ENCODE measurements at regions not wholly inside any gene's neighbourhood (a gene's known extent, or its start where the extent isn't known, plus 50 kb on each side); places are given as distances from the start of the nearest gene placed in this dataset.

DNA sequence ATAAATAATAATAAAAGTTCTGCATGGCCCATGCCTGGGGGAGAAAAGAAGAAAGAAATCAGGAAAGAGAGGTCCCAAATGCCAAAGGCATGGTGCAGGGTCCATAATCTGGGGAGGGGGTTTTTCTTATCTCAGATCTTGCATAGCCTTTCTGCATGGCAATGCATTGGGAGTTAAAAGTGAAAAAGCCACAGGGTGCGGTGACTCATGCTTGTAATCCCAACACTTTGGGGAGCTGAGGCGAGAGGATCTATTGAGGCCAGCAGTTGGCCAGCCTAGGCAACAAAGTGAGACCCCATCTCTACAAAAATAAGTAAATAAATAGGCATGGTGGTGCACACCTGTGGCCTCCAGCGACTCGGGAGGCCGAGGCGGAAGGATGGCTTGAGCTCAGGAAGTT lies 76.8 kb upstream of the GATA2 start:
- DNase-seq = no peak

DNA sequence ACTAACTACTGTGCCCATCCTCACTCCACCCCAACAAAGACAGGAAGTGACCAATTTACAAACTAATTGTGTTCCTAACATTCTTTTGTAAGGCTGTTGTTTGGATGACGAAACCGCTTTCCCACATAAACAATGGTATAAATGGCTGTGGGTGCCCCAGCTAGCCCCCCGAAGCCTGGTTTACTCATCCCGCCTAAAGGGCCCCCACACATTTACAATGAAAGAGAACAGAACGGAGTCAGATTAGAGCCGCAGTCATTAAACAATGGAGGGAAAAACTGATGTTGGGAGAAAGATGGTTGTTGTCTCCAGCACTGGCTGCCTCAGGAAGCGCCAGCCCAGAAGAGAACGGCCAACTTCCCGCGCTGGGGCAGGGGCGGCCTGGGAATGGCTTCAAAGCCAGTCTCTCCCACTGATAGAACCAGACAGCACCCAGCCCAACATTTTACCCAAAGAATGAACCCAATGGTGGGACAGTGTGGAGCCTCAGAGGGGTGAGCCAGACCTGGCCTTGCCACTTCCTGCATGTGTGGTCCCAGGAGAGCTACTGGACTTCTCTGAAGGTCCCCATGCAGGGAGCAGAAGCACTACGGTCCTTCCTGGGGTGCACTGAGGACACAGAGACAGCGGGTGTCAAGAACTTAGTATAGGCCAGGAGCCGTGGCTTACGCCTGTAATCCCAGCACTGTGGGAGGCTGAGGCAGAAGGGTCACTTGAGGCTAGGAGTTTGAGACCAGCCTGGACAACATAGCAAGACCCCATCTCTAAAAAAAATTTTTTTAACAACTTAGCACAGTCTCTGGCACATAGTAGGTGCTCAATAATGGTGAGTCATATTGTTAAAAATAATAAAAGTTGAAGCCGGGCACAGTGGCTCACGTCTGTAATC lies 75.8 kb upstream of the GATA2 start:
- DNase-seq = no peak

DNA sequence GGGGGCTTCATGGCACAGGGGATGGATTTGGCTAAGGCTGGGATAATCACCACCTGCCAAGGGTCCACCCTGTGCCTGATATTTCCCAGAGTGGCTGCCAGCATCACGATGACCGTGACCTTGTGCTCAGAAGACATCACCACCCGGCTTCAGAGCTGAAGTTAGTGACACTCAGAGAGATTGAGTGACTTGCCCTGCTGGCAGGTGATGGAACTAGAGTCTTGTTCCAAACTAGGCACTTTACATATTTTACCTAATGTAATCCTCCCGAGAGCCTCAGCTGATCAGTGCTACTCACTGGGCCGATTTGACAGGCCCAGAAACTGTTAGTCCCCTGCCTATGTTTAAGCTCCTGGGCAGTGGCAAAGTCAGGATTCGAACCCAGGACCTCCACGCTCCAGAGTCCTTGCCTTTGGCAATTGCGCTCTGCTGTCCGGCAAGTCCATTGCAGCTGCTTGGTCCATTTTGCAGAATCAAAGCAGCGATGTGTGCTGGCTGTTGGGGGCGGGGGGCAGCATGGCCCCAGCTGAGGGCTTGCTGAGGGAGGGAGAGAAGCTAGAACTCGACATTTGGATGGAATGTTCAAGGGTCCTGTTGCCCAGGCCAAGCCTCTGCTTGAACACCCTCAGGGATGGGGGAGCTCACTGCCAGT lies 74.8 kb upstream of the GATA2 start:
- no peak for DNase-seq

DNA sequence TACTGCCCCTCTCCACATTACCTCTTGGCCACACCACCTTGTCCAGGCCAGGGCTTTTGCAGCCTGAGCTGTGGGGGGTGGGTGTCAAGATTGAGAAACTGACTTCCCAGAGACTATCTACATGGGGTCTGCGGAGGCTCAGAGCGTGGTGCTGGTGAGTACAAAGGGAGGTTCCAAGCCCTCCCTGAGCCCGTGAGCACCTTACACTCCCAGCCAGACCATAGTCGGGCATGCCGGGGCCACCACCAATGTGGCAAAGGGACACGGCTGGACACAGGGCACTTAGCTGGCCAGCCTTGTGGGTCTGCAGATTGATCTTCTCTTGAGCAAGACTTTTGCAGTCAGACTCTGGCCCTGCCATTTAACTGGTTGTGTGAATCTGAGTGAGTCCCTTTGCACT lies 74.1 kb upstream of the GATA2 start:
- DNase-seq = no peak

DNA sequence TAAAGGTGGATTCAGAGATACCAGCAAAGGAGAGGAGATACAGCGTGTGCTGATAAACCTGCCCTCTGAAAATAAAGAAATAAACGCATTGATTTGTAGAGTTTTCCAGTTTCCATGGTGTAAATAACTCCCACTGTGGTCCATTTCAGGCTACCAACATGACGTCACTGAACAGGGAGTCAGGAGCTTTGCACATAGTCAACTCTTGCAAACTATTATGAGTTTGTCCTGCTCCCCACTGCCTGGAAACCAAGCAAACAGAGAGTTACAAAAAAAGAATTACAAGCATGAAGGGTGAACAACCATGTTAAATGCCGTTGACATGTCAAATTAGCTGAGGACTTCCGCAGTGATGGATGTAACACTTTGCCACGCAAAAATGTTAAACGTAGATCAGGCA lies 70.4 kb upstream of the GATA2 start:
- no peak for DNase-seq

DNA sequence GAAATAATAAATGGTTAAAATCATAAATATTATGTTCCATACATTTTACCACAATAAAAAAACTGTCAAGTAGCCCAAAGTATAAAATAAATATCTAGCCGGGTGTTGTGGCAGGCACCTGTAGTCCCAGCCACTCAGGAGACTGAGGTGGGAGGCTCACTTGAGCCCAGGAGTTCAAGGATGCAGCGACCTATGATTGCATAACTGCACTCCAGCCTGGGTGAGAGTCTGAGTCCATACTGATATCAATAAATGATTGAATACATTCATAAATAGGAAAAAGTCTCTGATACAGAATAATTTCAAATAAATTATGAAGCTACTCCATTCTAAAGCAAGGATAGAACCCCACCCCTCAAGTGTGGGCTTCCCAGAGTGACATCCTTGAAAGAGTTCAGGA lies 68.5 kb upstream of the GATA2 start:
- no peak for DNase-seq

DNA sequence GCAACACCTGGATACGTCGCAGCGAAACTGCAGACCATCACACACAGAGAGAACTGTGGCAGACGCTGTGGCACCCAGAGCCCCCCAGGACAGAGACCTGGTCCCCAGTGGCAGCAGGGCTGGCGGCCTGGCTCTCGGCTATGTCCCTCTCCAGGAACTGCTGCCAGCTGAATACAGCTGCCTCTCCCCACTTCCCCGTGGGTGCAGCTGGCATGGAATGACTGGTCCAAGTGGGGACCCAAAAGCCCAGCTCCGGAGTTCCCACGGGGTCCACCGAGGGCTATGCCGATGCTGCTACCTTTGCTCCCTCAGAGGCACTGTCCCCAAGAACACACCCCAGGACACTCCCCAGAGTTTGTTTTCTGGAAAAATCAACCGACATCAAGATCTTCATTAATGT lies 67.8 kb upstream of the GATA2 start:
- no peak for DNase-seq

DNA sequence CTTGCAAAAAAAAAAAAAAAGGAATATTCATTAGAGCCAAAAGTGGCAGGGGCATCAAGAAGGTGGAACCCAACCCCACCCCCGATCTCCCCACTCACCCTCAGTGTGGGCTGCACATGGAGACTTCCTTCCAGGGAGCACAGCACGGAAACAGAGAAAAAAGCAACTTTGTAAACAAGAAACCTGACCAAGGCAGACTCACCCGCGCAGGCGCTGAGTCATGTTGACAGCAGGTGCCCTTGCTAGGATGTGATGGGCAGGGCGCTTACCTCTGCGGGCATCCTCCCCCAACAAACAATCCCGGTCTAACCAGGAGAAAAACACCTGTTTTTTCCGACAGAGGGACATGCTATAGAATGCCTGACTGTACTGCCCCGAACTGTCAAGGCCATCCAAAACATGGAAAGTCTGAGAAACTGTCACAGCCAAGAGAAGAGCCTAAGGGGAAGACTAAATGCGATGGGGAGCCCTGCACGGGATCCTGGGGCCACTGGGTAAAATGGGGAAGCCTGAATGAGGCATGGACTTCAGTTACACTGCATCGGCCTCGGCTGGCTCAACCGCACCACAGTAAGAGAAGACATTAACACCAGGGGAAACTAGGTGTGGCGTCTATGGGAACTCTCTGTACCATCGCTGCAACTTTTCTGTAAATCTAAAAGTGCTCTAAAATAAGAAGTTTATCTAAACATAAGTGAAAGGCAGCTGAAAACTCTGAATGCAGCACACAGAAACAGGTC lies 66.7 kb upstream of the GATA2 start:
- peak; percentile 64 for DNase-seq

DNA sequence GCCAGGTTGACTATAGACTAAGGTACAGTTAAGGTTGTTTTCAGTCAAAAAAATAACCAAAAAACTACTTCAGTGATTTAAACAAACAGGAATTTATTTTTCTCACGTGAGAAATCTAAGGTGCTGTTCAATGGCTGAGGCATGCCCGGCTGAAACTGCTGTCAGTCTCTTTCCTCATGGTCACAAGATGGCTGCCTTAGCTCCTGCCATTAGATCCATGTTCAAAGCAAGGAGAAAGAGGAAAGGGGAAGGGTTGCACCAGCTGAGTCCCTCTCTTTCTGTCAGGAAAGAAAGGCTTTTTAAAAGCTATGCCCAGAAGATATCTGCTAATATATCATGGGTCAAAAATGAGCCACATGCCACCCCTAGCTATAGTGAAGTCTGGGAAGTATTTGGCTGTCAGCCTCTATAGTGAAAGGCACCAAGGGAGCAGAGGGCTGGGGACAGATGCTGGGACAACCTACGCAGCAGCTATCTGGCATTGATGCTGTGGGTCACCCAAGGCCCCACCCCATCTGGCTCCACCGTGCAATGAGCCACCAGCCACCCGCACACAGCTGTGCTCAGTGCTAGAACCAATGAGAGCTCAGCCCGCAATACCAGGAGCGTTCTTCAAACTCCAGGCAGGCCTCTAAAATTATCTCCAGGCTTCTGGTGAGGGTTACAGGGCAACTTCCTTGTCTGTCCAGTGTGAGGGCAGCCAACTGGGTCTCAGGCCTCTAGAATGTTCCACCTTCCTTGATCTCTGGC lies 64.7 kb upstream of the GATA2 start:
- DNase-seq = no peak

DNA sequence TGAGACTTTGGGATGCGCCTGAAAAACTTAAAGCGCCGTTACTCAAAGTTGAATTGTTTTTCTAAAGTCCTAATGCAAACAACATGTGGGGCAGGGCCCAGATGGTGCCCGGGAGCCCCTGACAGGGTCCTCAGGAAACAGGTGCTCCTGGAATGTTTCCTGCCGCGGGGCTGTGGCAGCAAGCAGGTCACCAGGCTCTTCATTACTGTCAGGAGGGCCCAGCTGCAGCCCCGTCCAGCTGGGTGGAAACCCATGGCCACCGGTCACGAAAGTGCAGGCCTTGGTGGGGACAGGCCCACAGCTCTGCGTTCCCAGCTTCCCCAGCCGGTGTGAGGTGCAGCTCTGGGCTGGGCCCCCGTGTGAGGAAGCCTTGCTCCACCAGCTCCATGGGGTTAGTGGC lies 63.9 kb upstream of the GATA2 start:
- peak; percentile 24 for DNase-seq

DNA sequence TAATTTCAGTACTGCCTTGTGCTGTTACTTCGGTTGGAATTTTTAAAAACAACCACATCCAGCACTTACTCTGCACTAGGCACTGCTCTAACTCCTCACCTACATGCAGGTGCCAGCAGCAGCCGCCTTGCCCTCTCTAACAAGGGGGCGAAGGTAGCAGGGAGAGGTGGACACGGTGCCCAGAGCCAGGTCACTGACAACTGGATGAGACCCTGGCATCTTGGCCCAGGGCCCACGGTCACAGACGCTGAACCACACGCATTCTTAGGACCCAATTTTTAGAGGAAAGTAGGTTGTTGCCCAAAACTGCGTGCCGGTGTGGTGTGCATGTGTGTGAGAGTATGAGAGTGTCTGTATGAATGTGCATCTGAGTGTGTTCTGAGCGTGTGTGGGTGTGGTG lies 63.4 kb upstream of the GATA2 start:
- no peak for DNase-seq

DNA sequence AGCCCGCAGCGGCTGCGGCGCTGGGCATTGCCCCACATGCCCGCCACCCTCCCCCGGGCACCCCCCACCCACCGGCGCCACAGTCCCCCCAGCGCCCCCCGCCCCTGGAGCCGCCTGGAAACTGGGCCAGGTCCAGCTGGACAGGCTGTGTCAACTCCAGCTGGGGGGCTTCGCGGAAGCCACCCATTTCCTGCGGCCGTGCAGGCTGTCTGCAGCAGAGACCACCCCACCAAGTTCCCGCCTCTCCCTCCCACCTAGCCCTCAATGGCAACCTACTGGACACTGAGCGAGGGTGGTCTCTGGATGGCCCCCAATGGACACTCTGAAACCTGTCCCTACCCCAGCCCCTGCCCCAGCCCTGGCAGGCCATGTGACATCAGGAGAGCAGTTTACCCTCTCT lies 62.8 kb upstream of the GATA2 start:
- DNase-seq = no peak

DNA sequence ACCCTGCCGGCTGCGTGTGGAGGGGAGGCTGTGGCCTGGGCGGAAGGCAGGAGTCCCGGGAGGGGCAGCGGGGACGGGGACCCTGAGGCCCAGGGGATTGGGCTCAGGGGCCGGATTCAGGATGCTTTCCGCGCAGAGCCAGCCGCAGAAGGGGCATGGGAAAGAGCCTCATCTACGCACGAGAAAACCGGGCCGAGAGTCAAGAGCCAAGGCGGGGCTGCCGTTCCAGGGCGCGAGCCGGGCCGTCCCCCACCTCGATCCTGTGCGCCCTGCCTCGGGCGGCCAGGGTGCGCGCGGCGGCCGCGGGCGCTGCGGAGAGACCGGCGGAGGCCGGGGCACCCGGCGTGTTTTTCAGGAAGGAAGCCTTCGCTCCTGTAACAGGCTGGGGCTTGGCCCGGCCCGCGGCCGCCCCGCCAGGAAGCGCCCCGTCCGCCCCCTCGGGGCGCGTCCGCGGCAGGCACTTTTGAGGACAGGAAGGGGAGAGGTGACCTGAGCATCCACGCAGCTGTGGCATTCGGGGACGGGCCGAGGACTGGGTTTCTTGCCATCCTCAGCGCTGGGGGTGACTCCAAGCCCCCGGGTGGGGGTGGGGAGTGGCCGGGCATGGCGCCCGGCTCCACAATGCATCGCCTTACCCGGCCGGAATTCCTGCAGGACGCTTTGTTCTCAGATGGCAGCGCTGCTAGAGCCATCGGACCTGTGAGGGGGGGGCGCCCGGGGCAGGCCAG lies 62.3 kb upstream of the GATA2 start:
- DNase-seq = no peak

DNA sequence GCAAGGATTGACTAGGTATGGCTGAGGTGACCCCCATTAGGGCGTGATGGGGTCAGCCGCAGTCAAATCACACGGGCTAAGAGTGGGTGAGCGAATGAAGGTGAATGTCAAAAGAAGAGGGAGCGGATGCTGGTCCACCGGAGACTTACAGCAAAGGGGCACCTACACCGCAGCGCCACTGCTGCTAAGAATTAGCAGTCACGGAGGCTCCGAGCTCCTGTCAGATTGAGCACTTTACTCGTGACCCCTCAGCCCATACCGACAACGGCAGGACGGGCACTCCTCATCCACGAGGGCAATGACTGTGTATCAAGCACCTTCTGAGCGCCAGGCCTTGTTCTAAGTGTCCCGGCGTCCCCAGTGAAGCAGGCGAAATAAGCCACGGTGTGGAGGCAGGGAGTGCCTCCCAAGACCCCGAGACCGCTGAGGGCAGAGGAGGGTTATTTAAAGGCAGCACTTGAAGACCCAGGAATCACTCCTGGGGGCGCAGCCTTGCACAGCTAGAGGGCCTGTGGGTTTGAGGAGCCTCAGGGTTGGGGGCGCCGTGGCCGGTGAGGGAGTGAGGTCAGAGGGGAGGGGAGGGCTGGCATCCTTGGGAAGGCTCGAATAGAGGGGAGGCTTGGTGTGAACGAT lies 61.6 kb upstream of the GATA2 start:
- DNase-seq = no peak

DNA sequence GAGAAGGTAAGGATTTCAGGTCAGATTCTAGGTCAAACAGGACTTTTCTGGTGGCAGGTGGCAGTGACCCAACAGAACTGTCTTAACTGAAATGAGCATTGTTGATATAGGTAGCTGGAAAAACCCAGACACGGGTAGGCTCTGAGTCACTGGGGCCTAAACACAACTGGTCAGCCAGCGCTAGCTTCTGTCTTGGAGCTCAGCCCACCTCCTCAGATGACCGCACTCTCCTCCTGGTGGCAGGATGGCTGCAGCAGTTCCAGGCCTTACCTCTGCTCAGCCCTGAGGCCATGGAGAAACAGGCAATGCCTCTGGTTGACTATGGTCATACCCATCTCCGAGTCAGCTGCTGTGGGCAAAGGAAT lies 61.1 kb upstream of the GATA2 start:
- DNase-seq = no peak

DNA sequence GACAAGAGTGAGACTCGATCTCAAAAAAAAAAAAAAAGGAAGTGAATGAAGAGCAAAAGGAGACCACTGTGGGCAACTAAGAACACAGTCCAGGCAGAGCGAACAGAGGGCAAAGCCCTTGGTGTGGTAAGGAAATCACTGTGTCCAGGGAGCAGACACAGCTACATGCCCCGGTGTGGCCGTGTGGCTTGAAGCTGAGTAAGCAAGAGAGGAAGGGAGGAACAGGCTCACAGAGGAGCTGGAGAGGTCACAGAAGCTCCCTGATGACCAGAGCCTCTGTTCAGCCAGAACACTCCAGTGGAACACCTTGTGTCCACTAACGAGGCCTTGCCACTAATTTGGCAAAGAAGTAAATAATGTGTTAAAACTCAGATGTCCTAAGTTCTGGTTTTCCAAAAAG lies 60.6 kb upstream of the GATA2 start:
- DNase-seq = no peak

DNA sequence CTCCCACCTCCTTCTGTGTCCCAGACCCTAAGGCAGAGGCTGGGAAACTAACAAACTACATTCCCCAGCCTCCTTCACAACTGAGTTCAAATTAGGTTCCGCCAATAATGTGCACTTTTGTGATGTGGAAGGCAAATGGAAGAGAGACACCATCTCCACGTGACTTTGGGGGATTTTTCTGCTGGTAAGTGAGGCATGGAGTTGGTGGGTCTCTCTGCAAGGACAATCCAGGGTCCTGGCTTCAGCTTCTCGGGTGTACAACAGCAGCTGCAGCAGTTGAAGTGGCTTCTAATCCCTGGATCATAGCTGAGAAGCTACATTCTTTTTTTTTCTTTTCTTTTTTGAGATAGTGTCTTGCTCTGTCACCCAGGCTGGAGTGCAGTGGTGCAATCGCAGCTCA lies 58.9 kb upstream of the GATA2 start:
- no peak for DNase-seq

DNA sequence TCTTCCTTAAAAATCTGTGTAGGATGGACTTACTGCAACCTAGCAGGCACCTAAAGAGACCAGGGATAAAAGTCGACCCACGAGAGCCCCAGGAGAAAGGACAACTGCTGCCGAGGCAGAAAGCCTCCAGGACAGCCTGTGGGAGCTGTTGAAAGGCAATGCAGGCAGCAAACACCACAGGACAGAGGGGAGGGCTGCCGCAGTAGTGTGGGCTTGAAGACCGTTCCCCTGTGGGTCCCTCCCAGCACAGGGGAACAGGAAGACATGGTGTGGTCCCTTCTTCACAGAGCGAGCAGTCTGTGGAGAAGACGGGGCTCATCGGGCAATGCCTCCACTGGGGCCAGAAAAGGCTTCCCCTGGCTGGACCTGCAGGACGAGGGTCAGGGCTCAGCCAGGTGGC lies 58.5 kb upstream of the GATA2 start:
- DNase-seq = no peak

DNA sequence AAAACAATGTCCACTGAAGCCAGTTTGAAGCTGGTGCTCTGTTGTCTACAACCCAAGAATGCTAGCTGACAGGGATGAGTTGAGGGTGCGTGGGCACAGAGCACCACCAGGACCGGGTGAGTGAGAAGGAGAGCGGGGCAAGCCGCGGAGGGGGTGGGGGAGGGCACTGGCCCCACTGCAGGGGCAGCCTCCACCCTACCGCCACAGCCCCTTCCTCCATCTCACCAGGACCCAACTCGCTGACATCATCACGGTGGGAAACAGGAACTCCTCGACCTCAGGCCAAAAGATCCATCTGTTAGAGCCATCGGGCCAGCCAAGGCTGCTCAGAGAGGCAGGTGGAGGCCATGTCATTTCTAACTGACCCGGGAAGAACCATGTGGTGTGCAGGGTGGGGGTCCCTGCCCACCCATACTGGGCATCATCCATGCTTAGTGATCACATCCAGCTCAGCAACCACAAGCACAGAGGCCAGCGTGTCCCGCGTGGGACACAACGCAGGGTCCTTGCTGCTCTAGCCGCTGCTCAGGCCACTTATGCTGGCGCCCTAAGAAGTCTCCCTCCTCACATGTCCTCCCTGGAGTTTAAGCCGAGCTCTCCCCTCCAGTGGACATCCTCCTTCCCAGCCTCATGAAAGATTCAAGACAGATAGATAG lies 57.6 kb upstream of the GATA2 start:
- no peak for DNase-seq

DNA sequence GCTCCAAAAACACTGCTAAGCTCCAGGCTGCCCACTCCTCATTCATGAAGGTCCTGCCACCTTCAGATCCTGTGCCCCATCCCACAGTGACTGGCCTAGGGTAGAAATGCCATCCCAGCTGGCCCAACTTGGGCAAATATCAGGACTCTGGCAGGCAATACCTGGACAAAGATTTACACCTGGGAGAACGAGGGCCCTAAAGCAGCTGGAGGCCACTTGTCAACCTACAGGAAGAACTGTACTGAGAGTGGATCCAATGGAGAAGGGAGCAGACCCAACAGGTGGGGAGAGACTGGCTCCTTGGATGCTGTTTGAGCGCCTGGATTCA lies 57.1 kb upstream of the GATA2 start:
- no peak for DNase-seq

DNA sequence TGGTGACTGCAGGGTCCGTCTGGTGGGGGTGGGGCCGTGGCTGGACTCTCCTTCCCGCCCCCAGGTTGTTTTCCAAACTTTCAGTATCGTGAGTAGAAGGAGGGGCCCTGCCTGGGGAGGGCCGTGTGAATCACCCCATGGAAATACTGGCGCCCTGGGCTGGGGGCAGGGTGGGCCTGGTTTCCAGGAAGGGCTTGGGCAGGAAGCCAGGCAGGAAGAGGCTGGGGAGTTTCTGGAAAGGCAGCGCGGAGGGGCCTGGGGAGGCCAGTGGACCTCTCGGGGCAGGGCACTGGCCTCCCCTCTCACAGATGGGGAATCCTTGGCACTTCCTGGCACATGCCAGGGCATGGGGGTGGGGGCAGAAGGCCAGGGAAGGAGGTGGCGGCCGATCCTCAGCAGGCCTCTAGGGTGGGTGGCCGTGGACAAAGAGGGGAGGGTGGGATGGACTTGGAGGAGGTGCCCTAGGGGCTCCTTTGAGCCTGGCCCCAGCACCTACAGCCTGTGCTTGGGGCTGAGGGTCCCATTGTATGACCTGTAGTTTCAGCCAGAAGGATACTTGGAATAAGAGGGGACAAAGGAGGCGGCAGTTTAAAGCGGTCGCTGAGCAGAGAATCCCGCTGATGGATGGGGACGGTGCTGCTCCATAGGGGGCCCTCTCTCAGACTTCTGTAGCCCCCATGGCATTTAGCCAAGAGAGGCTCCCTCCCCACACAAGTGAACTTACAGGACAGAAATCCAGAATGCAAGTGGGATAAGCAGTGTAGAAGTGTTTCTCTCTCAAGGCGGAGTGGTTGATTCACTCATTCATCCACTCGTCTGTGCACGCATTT lies 56.5 kb upstream of the GATA2 start:
- DNase-seq = no peak

Data from RPMI8226 (cell line).